ENCODE measurements at regions not wholly inside any gene's neighbourhood (a gene's known extent, or its start where the extent isn't known, plus 50 kb on each side); places are given as distances from the start of the nearest gene placed in this dataset.

DNA sequence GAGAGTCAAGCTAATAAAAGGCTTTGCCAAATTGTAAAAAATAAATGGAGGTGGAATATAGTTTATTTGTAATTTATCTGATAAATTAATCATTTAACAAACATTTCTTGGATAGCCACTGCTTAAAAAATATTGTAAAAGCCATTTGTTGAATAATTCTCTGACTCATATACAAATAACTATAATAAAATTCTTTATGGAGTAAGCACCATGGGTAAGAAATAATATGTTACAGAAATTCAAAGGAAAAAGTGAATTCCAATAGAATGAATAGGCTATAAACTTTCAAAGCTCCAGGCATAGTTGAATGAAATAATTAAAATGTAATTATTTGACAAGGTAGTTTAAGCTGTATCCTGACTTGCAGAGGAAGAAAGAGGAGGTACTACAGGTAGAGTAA, 291.4 kb upstream of the TMEM229A start:
- H3K4me1 Mint-ChIP-seq (ENCODE audit: insufficient read depth, unreplicated experiment): no peaks in the 10 kb centered on the region
- POLR2A ChIA-PET: no interaction called here
- DNase-seq (ENCODE audit: unreplicated experiment): no peak

DNA sequence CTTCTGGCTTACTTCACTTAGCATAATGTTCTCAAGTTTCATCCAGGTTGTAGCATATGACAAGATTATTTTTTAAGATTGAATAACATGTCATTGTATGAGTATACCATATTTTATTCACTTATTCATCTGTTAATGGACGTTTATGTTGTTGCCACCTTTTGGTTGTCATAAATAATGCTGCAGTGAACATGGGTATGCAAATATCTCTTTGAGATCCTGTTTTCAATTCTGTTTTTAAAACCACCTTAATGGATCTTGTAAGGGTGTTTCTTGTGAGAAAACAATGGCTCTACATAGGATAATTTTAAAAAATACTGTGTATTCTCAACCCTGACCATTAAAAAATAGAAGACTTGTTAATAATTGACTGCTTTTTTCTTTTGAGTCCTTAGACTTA, 290.7 kb upstream of the TMEM229A start:
- TF ChIP-seq, protein P1, sequence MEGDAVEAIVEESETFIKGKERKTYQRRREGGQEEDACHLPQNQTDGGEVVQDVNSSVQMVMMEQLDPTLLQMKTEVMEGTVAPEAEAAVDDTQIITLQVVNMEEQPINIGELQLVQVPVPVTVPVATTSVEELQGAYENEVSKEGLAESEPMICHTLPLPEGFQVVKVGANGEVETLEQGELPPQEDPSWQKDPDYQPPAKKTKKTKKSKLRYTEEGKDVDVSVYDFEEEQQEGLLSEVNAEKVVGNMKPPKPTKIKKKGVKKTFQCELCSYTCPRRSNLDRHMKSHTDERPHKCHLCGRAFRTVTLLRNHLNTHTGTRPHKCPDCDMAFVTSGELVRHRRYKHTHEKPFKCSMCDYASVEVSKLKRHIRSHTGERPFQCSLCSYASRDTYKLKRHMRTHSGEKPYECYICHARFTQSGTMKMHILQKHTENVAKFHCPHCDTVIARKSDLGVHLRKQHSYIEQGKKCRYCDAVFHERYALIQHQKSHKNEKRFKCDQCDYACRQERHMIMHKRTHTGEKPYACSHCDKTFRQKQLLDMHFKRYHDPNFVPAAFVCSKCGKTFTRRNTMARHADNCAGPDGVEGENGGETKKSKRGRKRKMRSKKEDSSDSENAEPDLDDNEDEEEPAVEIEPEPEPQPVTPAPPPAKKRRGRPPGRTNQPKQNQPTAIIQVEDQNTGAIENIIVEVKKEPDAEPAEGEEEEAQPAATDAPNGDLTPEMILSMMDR (IDR thresholded peaks at IDR 0.05; ENCODE audit: unreplicated experiment): no peak
- no peak for DNase-seq (ENCODE audit: unreplicated experiment)
- no peaks in the 10 kb centered on the region for H3K27me3 Mint-ChIP-seq (ENCODE audit: insufficient read depth, unreplicated experiment)
- peak overlapping the region; percentile 2 for H3K27ac Mint-ChIP-seq (ENCODE audit: low read depth, unreplicated experiment)
- ChIA-PET CTCF (no interaction called here), POLR2A (no interaction called here)
- H3K9me3 Mint-ChIP-seq (ENCODE audit: unreplicated experiment): peaks cover 15% of the 10 kb centered on the region
- BruUV-seq (replicated peaks): no TSS peak
- no peak overlapping the region for H3K4me3 Mint-ChIP-seq (ENCODE audit: unreplicated experiment)
- H3K4me1 Mint-ChIP-seq (ENCODE audit: insufficient read depth, unreplicated experiment): no peaks in the 10 kb centered on the region
- H3K36me3 Mint-ChIP-seq (ENCODE audit: insufficient read depth, unreplicated experiment): no peaks in the 10 kb centered on the region
- intact Hi-C loops (cut with micrococcal nuclease): no loop called here

More for the DNA sequence above, 291.4 kb upstream of the TMEM229A start:
- H3K27ac Mint-ChIP-seq (ENCODE audit: low read depth, unreplicated experiment): no peak overlapping the region
- BruUV-seq (replicated peaks): no TSS peak
- CTCF ChIA-PET: no interaction called here
- TF ChIP-seq, protein P1 (IDR thresholded peaks at IDR 0.05; ENCODE audit: unreplicated experiment): no peak
- H3K27me3 Mint-ChIP-seq (ENCODE audit: insufficient read depth, unreplicated experiment): no peaks in the 10 kb centered on the region
- intact Hi-C loops (cut with micrococcal nuclease): no loop called here
- H3K4me3 Mint-ChIP-seq (ENCODE audit: unreplicated experiment): no peak overlapping the region
- H3K9me3 Mint-ChIP-seq (ENCODE audit: unreplicated experiment): peaks cover 15% of the 10 kb centered on the region
- no peaks in the 10 kb centered on the region for H3K36me3 Mint-ChIP-seq (ENCODE audit: insufficient read depth, unreplicated experiment)

DNA sequence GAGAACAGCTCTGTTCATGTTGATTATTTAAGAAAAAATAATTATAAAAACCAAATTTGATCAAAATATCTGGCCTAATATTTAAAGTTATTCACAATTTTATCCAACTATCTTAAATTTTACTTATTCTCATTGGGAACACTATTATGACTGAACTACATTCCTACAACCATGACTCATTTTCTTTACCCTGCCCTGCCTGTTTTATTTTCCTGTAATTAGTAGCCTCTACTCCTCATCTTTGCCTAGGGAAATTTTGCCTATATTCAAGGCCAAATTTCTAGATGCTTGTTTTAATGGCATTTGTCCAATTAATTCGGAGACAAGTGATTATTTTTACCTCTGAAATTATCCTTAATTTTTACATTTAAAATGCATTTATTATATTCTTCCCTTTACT, 289.7 kb upstream of the TMEM229A start:
- Mint-ChIP-seq H3K27me3 (ENCODE audit: insufficient read depth, unreplicated experiment) (no peaks in the 10 kb centered on the region), H3K9me3 (ENCODE audit: unreplicated experiment) (peaks cover 15% of the 10 kb centered on the region), H3K4me3 (ENCODE audit: unreplicated experiment) (no peak overlapping the region), H3K27ac (ENCODE audit: low read depth, unreplicated experiment) (no peak overlapping the region), H3K4me1 (ENCODE audit: insufficient read depth, unreplicated experiment) (no peaks in the 10 kb centered on the region), H3K36me3 (ENCODE audit: insufficient read depth, unreplicated experiment) (no peaks in the 10 kb centered on the region)
- BruUV-seq (replicated peaks): no TSS peak
- TF ChIP-seq, protein P1 (IDR thresholded peaks at IDR 0.05; ENCODE audit: unreplicated experiment): no peak
- DNase-seq (ENCODE audit: unreplicated experiment): peak; percentile 14
- POLR2A ChIA-PET: interaction anchor here (0.7 kb wide), 1 partner anchor 22 kb away, joined by 3 read pairs; no protein-coding TSS in a partner anchor
- CTCF ChIA-PET: no interaction called here
- intact Hi-C loops (cut with micrococcal nuclease): no loop called here

DNA sequence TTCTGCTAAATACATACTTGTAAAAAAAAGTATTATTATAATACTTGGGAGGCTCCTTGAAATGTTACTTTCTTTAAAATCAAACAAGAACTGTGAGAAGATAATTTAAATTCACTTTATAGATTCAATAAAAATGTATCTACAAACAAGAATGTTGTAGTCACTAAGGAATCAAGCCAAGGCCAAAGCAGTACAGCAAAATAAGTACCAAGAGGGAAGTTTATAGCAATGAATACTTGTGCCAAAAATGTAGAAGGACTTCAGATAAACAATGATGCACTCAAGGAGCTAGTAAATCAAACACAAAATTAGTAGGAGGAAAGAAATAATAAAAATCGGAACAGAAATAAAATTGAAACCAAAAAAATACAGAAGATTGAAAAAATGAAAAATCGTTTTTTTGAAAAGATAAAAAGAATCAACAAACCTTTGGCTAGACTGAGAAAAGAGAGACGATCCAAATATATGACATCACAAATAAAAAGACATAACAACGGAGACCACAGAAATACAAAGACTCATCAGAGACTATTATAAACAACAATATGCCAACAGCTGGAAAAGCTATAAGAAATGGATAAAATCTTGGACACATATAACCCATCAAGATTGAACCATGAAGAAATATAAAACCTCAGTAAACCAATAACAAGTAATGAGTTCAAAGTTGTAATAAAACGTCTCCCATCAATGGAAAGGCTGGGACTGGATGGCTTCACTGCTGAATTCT, 286.0 kb upstream of the TMEM229A start:
- ChIA-PET POLR2A (interaction anchor here (0.7 kb wide), 1 partner anchor 32 kb away, joined by 3 read pairs; no protein-coding TSS in a partner anchor), CTCF (interaction anchor here (0.6 kb wide), 1 partner anchor 436 kb away, joined by 3 read pairs; no protein-coding TSS in a partner anchor)
- no TSS peak for BruUV-seq (replicated peaks)
- no peak overlapping the region for H3K4me3 Mint-ChIP-seq (ENCODE audit: unreplicated experiment)
- no peak overlapping the region for H3K27ac Mint-ChIP-seq (ENCODE audit: low read depth, unreplicated experiment)
- DNase-seq (ENCODE audit: unreplicated experiment): no peak
- peaks cover 8% of the 10 kb centered on the region for H3K9me3 Mint-ChIP-seq (ENCODE audit: unreplicated experiment)
- intact Hi-C loops (cut with micrococcal nuclease): no loop called here
- H3K27me3 Mint-ChIP-seq (ENCODE audit: insufficient read depth, unreplicated experiment): no peaks in the 10 kb centered on the region
- no peaks in the 10 kb centered on the region for H3K36me3 Mint-ChIP-seq (ENCODE audit: insufficient read depth, unreplicated experiment)
- TF ChIP-seq, protein P1 (IDR thresholded peaks at IDR 0.05; ENCODE audit: unreplicated experiment): no peak
- H3K4me1 Mint-ChIP-seq (ENCODE audit: insufficient read depth, unreplicated experiment): no peaks in the 10 kb centered on the region

Data from MCF 10A (cell line).